SK-N-SH (cell line): ENCODE measurements at regions not wholly inside any gene's neighbourhood (a gene's known extent, or its start where the extent isn't known, plus 50 kb on each side); places are given as distances from the start of the nearest gene placed in this dataset.

Experiments used
- CTCF ChIA-PET: fragments of 300-600, 350-600 bp; formaldehyde crosslinking; extraction: SDS; loops from one replicate; lab custom pipeline; 2021; lab: Yijun Ruan, JAX
- POLR2A ChIA-PET: fragments of 350-600 bp; sonication (Branson Sonifier 250); formaldehyde crosslinking; extraction: SDS; loops from one replicate; lab custom pipeline; 2020; ENCODE audit warnings: antibody characterized with exemption, inconsistent platforms; lab: Yijun Ruan, JAX
- DNase-seq: peaks from one replicate; pipeline ENCODE4 v3.0.0; 2012
- H2AFZ ChIP-seq: fragments of 200-600 bp; sonication (generic); 2 replicates; pipeline ENCODE4 v1.8.1; 2016; ENCODE audit warnings: antibody characterized with exemption, mild to moderate bottlenecking, low read depth
- H3F3A ChIP-seq: fragments of 200-600 bp; sonication (generic); replicated peaks from 2 replicates; pipeline ENCODE3; 2016; ENCODE audit warnings: antibody characterized with exemption, mild to moderate bottlenecking; ENCODE audit not compliant: insufficient read depth
- H3K27ac ChIP-seq, 2 experiments: fragments of 200-500 bp in 1 of 2; fragments of 200-600 bp in 1 of 2; sonication (Bioruptor generic) in 1 of 2; sonication (generic), shearing (Covaris generic) in 1 of 2; 2 replicates each; pipeline versions ENCODE4 v1.5.1 to v1.6.1; 2014 to 2016; ENCODE audit warnings: low read depth in 2 of 2, inconsistent platforms in 1 of 2, low read length in 1 of 2, mild to moderate bottlenecking in 1 of 2, mixed read lengths in 1 of 2
- H3K27me3 ChIP-seq: fragments of 200-600 bp; sonication (generic), shearing (Covaris generic); 2 replicates; pipeline ENCODE4 v1.6.1; 2016; ENCODE audit warnings: mixed run types; ENCODE audit not compliant: insufficient read depth
- H3K36me3 ChIP-seq, 2 experiments: fragments of 200-500 bp in 1 of 2; fragments of 200-600 bp in 1 of 2; sonication (Bioruptor generic) in 1 of 2; sonication (generic) in 1 of 2; replicated peaks in 1 of 2; 2 replicates each; pipeline versions ENCODE3 to v1.5.1; 2014 to 2016; ENCODE audit warnings: low read length in 1 of 2, mild to moderate bottlenecking in 1 of 2; ENCODE audit not compliant: insufficient read depth in 2 of 2, control insufficient read depth in 1 of 2
- H3K4me1 ChIP-seq, 2 experiments: fragments of 200-500 bp in 1 of 2; fragments of 200-600 bp in 1 of 2; sonication (Bioruptor generic) in 1 of 2; sonication (generic), shearing (Covaris generic) in 1 of 2; 2 replicates each; pipeline versions ENCODE4 v1.5.1 to v1.6.1; 2014 to 2016; ENCODE audit warnings: low read depth in 1 of 2, low read length in 1 of 2, mixed run types in 1 of 2; ENCODE audit not compliant: insufficient read depth in 2 of 2, control insufficient read depth in 1 of 2
- H3K4me2 ChIP-seq: fragments of 200-600 bp; sonication (generic), shearing (Covaris generic); 2 replicates; pipeline ENCODE4 v1.6.1; 2017; ENCODE audit warnings: mixed run types
- H3K4me3 ChIP-seq, 2 experiments: fragments of 200-500 bp in 1 of 2; fragments of 200-600 bp in 1 of 2; sonication (Bioruptor generic) in 1 of 2; sonication (generic), shearing (Covaris generic) in 1 of 2; 2 replicates each; pipeline versions ENCODE4 v1.5.1 to v1.8.1; 2014 to 2016; ENCODE audit warnings: low read depth in 2 of 2, inconsistent platforms in 1 of 2, low read length in 1 of 2, mild to moderate bottlenecking in 1 of 2, mixed read lengths in 1 of 2, moderate library complexity in 1 of 2
- H3K79me2 ChIP-seq: fragments of 200-600 bp; sonication (generic); 2 replicates; pipeline ENCODE4 v1.8.1; 2017; ENCODE audit warnings: mild to moderate bottlenecking; ENCODE audit not compliant: insufficient read depth
- H3K9ac ChIP-seq: fragments of 200-600 bp; sonication (generic); 2 replicates; pipeline ENCODE4 v1.6.1; 2017; ENCODE audit warnings: mixed run types
- H3K9me2 ChIP-seq: fragments of 200-600 bp; sonication (generic); 2 replicates; pipeline ENCODE4 v1.6.1; 2017; ENCODE audit warnings: mixed run types
- H3K9me3 ChIP-seq: fragments of 200-600 bp; sonication (generic); 2 replicates; pipeline ENCODE4 v1.6.1; 2017; ENCODE audit warnings: mixed run types, mild to moderate bottlenecking, moderate library complexity
- H4K20me1 ChIP-seq: fragments of 200-600 bp; sonication (generic); 2 replicates; pipeline ENCODE4 v1.6.1; 2017; ENCODE audit warnings: mild to moderate bottlenecking, mixed run types; ENCODE audit not compliant: insufficient read depth
- CHD2 ChIP-seq: fragments of 150-350 bp; IDR thresholded peaks from 2 replicates; pipeline ENCODE4 v1.6.1; 2018; ENCODE audit warnings: low read length; ENCODE audit not compliant: partially characterized antibody
- ELF1 ChIP-seq: IDR thresholded peaks from 2 replicates; pipeline ENCODE4 v1.4.0; 2012
- FOSL2 ChIP-seq: IDR thresholded peaks from 2 replicates; pipeline ENCODE4 v1.4.0; 2012; ENCODE audit warnings: low read depth, mild to moderate bottlenecking, moderate library complexity, borderline replicate concordance
- FOXJ3 ChIP-seq: sonication (generic); formaldehyde crosslinking; IDR thresholded peaks from 2 replicates; pipeline ENCODE4 v1.5.1; 2020; ENCODE audit warnings: mild to moderate bottlenecking, missing genetic modification reagents
- FOXM1 ChIP-seq: IDR thresholded peaks from 2 replicates; pipeline ENCODE4 v1.4.0; 2012; ENCODE audit warnings: low read depth, mild to moderate bottlenecking
- GABPA ChIP-seq: IDR thresholded peaks from 2 replicates; pipeline ENCODE4 v1.4.0; 2012; ENCODE audit warnings: low read depth, mild to moderate bottlenecking
- JUND ChIP-seq: IDR thresholded peaks from 2 replicates; pipeline ENCODE4 v1.4.0; 2012
- MAX ChIP-seq: IDR thresholded peaks from 2 replicates; pipeline ENCODE4 v1.4.0; 2012; ENCODE audit warnings: low read depth
- MXI1 ChIP-seq: IDR thresholded peaks from 2 replicates; pipeline ENCODE4 v1.6.1; 2012; ENCODE audit warnings: mild to moderate bottlenecking, low read depth, low read length, improper control_type of control experiment
- NRF1 ChIP-seq: IDR thresholded peaks from 2 replicates; pipeline ENCODE4 v1.6.1; 2012; ENCODE audit warnings: low read depth, mild to moderate bottlenecking, low read length
- SIN3A ChIP-seq: IDR thresholded peaks from 2 replicates; pipeline ENCODE4 v1.6.1; 2012; ENCODE audit warnings: low read depth, mild to moderate bottlenecking, low read length, moderate library complexity, borderline replicate concordance
- TAF1 ChIP-seq: IDR thresholded peaks from 2 replicates; pipeline ENCODE4 v1.6.1; 2012; ENCODE audit warnings: low read depth, mild to moderate bottlenecking, low read length, moderate library complexity, borderline replicate concordance
- TCF12 ChIP-seq: IDR thresholded peaks from 2 replicates; pipeline ENCODE4 v1.4.0; 2012
- YY1 ChIP-seq: IDR thresholded peaks from 2 replicates; pipeline ENCODE4 v1.4.0; 2012; ENCODE audit warnings: low read depth, mild to moderate bottlenecking
- WGBS: methylation state at CpG from one replicate; pipeline ENCODE4 v1.1.6; 2017; ENCODE audit warnings: low lambda C conversion rate; 5-methylcytosine and 5-hydroxymethylcytosine counted together
- TF ChIP-seq, protein P1 (sequence below): IDR thresholded peaks from 2 replicates; pipeline ENCODE4 v1.4.0; 2012; ENCODE audit warnings: low read depth, borderline replicate concordance
- TF ChIP-seq, protein P2 (sequence below): fragments of 150-350 bp; IDR thresholded peaks from 2 replicates; pipeline ENCODE4 v1.6.1; 2017; ENCODE audit warnings: antibody characterized with exemption, low read length, low read depth, borderline replicate concordance

DNA sequence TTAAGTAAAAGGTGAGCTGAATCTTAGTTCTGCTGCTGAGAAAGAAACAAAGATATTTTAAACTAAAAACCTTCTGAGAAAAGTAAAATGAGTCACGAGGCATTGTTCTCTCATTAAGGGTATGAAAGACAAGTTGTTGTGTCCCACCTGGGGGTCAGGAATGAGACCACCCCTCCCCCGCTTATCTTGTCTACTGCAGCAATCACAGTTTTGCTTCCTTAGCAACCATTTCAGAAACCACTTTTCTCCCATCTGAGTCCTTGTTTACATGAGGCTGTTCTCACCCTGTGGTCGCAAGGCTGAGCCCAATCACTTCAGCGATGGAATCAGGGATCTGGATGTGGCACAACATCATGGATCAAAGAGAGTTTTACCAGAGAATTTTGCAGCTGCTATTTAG, 377.6 kb upstream of the NETO1 start:
- Histone ChIP-seq H3K79me2 (no peaks in the 10 kb centered on the region), H3K9me2 (no peaks in the 10 kb centered on the region), H3K4me1 (no peaks in the 10 kb centered on the region), H3K4me3 (no peak overlapping the region), H3K4me2 (no peak overlapping the region), H2AFZ (no peak overlapping the region), H3K27me3 (0 out of 2 replicates have a peak, but pooled peaks cover 6% of the 10 kb centered on the region), H3K27ac (no peak overlapping the region), H3K36me3 (no peaks in the 10 kb centered on the region), H3K9ac (no peak overlapping the region), H3K9me3 (no peaks in the 10 kb centered on the region), H3F3A (no peaks in the 10 kb centered on the region), H4K20me1 (no peaks in the 10 kb centered on the region)
- TF ChIP-seq GABPA: no peak
- TF ChIP-seq MXI1: no peak
- no peak for TF ChIP-seq YY1
- no peak for TF ChIP-seq CHD2
- no peak for TF ChIP-seq TCF12
- no peak for TF ChIP-seq TAF1
- no peak for TF ChIP-seq NRF1
- TF ChIP-seq FOXM1: no peak
- no peak for TF ChIP-seq JUND
- TF ChIP-seq FOXJ3 (CRISPR knock-in tag): no peak
- no peak for TF ChIP-seq MAX
- 6% methylated on average over 4 of the region's 4 CpGs for WGBS
- ChIA-PET POLR2A (no interaction called here), CTCF (no interaction called here)
- DNase-seq: no peak

DNA sequence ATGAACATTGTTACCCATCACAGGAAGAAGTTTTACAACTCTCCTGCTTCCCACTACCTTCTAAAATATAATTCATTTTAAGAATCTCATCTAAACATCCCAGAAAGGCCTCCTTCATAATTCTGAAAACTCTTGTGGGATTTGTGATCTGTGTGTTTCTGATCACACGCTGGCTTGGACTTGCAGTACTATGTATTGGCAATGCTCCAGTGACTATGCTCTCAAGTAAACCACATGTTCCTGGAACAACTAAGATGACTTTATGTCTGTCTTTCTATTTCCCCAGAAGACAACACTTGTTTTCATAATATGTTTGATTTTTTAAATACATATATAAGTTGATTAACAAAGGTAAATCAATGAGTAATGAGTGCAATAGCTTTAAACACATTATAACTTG, 376.6 kb upstream of the NETO1 start:
- Histone ChIP-seq H3K36me3 (no peaks in the 10 kb centered on the region), H4K20me1 (no peaks in the 10 kb centered on the region), H3K9me3 (no peaks in the 10 kb centered on the region), H3K9me2 (no peaks in the 10 kb centered on the region), H3F3A (no peaks in the 10 kb centered on the region), H3K9ac (no peak overlapping the region), H3K79me2 (no peaks in the 10 kb centered on the region), H3K4me2 (no peak overlapping the region), H3K4me1 (no peaks in the 10 kb centered on the region), H3K4me3 (no peak overlapping the region), H3K27ac (no peak overlapping the region), H2AFZ (no peak overlapping the region), H3K27me3 (0 out of 2 replicates have a peak, but pooled peaks cover 6% of the 10 kb centered on the region)
- no peak for DNase-seq
- POLR2A ChIA-PET: no interaction called here
- CTCF ChIA-PET: no interaction called here
- WGBS: 0% methylated on average over 1 of the region's 1 CpG
- TF ChIP-seq FOSL2: no peak
- no peak for TF ChIP-seq FOXJ3 (CRISPR knock-in tag)
- TF ChIP-seq SIN3A: no peak
- TF ChIP-seq, protein P1, sequence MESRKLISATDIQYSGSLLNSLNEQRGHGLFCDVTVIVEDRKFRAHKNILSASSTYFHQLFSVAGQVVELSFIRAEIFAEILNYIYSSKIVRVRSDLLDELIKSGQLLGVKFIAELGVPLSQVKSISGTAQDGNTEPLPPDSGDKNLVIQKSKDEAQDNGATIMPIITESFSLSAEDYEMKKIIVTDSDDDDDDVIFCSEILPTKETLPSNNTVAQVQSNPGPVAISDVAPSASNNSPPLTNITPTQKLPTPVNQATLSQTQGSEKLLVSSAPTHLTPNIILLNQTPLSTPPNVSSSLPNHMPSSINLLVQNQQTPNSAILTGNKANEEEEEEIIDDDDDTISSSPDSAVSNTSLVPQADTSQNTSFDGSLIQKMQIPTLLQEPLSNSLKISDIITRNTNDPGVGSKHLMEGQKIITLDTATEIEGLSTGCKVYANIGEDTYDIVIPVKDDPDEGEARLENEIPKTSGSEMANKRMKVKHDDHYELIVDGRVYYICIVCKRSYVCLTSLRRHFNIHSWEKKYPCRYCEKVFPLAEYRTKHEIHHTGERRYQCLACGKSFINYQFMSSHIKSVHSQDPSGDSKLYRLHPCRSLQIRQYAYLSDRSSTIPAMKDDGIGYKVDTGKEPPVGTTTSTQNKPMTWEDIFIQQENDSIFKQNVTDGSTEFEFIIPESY: no peak
- no peak for TF ChIP-seq CHD2
- TF ChIP-seq, protein P2, sequence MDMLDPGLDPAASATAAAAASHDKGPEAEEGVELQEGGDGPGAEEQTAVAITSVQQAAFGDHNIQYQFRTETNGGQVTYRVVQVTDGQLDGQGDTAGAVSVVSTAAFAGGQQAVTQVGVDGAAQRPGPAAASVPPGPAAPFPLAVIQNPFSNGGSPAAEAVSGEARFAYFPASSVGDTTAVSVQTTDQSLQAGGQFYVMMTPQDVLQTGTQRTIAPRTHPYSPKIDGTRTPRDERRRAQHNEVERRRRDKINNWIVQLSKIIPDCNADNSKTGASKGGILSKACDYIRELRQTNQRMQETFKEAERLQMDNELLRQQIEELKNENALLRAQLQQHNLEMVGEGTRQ: no peak
- TF ChIP-seq ELF1: no peak
- no peak for TF ChIP-seq TAF1
